ENCODE measurements at regions not wholly inside any gene's neighbourhood (a gene's known extent, or its start where the extent isn't known, plus 50 kb on each side); places are given as distances from the start of the nearest gene placed in this dataset.

GRCh38 chr10:94061026-94061425, 67.3 kb downstream of the PLCE1 start:
- TF ChIP-seq POLR2A (IDR thresholded peaks at IDR 0.05; ENCODE audit: low read length) (no peak), GATA1 (IDR thresholded peaks at IDR 0.05; ENCODE audit: low read depth, low read length) (no peak)

Measured in erythroblast (primary cell).